ENCODE measurements at regions not wholly inside any gene's neighbourhood (a gene's known extent, or its start where the extent isn't known, plus 50 kb on each side); places are given as distances from the start of the nearest gene placed in this dataset. TPM values are rescaled to one million over a fixed set of nuclear protein-coding genes. Genes with fewer than 3 reads are reported as not detected.

- 78% methylated on average over 3 of the region's 3 CpGs for WGBS (ENCODE audit: low lambda C conversion rate, missing lambda C conversion rate)
- H3K36me3 ChIP-seq (replicated peaks; ENCODE audit: insufficient read depth, low read depth), result no peaks in the 10 kb centered on the region
- no peak overlapping the region for H3K4me2 ChIP-seq
- no peak overlapping the region for H3K4me3 ChIP-seq
- no peaks in the 10 kb centered on the region for H3K27me3 ChIP-seq
- H3K4me1 ChIP-seq (ENCODE audit: insufficient read depth), result no peaks in the 10 kb centered on the region
- H3K9me3 ChIP-seq (ENCODE audit: low read depth), result peaks cover under 1% of the 10 kb centered on the region
- DNase-seq (ENCODE audit: low spot score), result no peak
- TF ChIP-seq EZH2phosphoT487 (IDR thresholded peaks at IDR 0.05; ENCODE audit: low read depth, severe bottlenecking, unreplicated experiment), result no peak
- TF ChIP-seq CTCF (IDR thresholded peaks at IDR 0.05; ENCODE audit: poor library complexity), result no peak
- TF ChIP-seq EZH2 (IDR thresholded peaks at IDR 0.05; ENCODE audit: borderline replicate concordance), result no peak
- no peaks in the 10 kb centered on the region for H3K9me2 ChIP-seq (replicated peaks; ENCODE audit: insufficient read depth)
- no peaks in the 10 kb centered on the region for H3K79me2 ChIP-seq
- H3K27ac ChIP-seq, result no peak overlapping the region
- H2AFZ ChIP-seq, result no peak overlapping the region
- H4K20me1 ChIP-seq (ENCODE audit: insufficient read depth, poor library complexity, severe bottlenecking), result no peaks in the 10 kb centered on the region
Measured at GRCh38 chr15:25497934-25498333, 59.1 kb upstream of the UBE3A start.

DNA sequence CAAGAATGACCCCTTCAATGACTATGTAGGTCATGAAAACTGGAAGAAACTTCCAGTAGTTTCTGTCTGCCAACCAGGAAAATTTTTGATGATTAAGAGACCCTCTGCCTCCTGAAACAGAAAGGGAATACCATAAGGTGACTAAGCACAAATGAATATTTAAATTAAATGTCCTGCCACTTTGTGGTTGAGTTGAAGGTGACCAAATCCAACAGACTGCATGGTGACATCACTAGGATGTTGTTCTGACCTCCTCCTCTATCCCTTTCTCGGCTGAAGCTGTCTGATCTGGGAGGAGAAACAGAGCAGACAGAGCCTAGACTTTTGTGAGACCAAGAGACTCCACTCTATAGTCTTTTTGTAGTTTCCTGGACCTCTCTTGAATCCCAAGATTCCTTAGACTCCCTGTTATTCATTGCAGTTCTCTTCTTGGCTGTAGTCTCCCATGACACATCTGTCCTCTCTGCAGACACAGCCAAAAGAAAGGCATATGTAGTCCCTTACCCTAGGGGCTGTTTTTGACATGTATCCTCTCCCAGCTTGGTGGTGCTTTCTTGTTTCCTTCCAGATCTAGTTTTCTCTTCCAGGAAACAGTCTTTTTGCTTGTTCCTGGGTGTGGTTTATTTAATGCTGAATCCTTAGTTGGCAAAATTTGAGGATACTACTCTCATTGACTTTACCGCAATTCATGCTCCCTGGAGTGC lies 55.2 kb upstream of the UBE3A start:
- Histone ChIP-seq H3K4me2 (no peak overlapping the region), H3K4me3 (no peak overlapping the region), H3K27ac (no peak overlapping the region), H3K9me3 (ENCODE audit: low read depth) (peaks cover 5% of the 10 kb centered on the region), H2AFZ (no peak overlapping the region), H4K20me1 (ENCODE audit: insufficient read depth, poor library complexity, severe bottlenecking) (no peaks in the 10 kb centered on the region), H3K79me2 (no peaks in the 10 kb centered on the region), H3K4me1 (ENCODE audit: insufficient read depth) (no peaks in the 10 kb centered on the region), H3K9me2 (replicated peaks; ENCODE audit: insufficient read depth) (no peaks in the 10 kb centered on the region), H3K27me3 (no peaks in the 10 kb centered on the region), H3K36me3 (replicated peaks; ENCODE audit: insufficient read depth, low read depth) (no peaks in the 10 kb centered on the region)
- no peak for DNase-seq (ENCODE audit: low spot score)
- TF ChIP-seq EZH2phosphoT487 (IDR thresholded peaks at IDR 0.05; ENCODE audit: low read depth, severe bottlenecking, unreplicated experiment), result no peak
- TF ChIP-seq CTCF (IDR thresholded peaks at IDR 0.05; ENCODE audit: poor library complexity), result no peak
- no peak for TF ChIP-seq EZH2 (IDR thresholded peaks at IDR 0.05; ENCODE audit: borderline replicate concordance)
- 76% methylated on average over 2 of the region's 2 CpGs for WGBS (ENCODE audit: low lambda C conversion rate, missing lambda C conversion rate)

DNA sequence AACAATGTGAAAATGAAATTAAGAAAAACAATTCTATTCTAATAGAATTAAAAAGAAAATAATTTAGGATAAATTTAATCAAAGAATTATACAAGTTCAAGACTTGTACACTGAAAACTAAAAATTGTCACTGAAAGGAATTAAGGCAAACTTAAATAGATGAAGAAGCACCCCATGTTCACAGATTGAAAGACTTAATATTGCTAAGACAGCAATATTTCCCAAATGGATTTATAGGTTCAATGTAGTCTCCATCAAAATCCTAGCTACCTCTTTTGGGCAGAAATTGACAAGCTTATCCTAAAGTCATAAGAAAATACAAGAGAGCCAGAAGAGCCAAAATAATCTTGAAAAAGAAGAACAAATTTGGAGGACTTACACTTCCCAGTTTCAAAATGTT lies 53.5 kb upstream of the UBE3A start:
- peaks cover 5% of the 10 kb centered on the region for H3K9me3 ChIP-seq (ENCODE audit: low read depth)
- no peaks in the 10 kb centered on the region for H3K4me1 ChIP-seq (ENCODE audit: insufficient read depth)
- no peak overlapping the region for H3K4me3 ChIP-seq
- no peaks in the 10 kb centered on the region for H4K20me1 ChIP-seq (ENCODE audit: insufficient read depth, poor library complexity, severe bottlenecking)
- H3K27me3 ChIP-seq, result no peaks in the 10 kb centered on the region
- no peak for DNase-seq (ENCODE audit: low spot score)
- no peak overlapping the region for H3K27ac ChIP-seq
- no peaks in the 10 kb centered on the region for H3K79me2 ChIP-seq
- no peak overlapping the region for H3K4me2 ChIP-seq
- no peak for TF ChIP-seq EZH2phosphoT487 (IDR thresholded peaks at IDR 0.05; ENCODE audit: low read depth, severe bottlenecking, unreplicated experiment)
- no peak for TF ChIP-seq EZH2 (IDR thresholded peaks at IDR 0.05; ENCODE audit: borderline replicate concordance)
- H3K9me2 ChIP-seq (replicated peaks; ENCODE audit: insufficient read depth), result no peaks in the 10 kb centered on the region
- H2AFZ ChIP-seq, result no peak overlapping the region
- no peaks in the 10 kb centered on the region for H3K36me3 ChIP-seq (replicated peaks; ENCODE audit: insufficient read depth, low read depth)

Small RNA genes in the stretch of these regions (small RNA-seq; reads per million reads assigned to genes)
- gene AC023449.1, result not detected

All from hepatocyte (in vitro differentiated cells).